GM23338 (cell line): ENCODE measurements at regions not wholly inside any gene's neighbourhood (a gene's known extent, or its start where the extent isn't known, plus 50 kb on each side); places are given as distances from the start of the nearest gene placed in this dataset.

Source experiments
- ATAC-seq: fragments of 200-7000 bp; cut with Tn5 transposase; 3 replicates; pipeline ENCODE4 v1.9.1; 2020
- DNase-seq: peaks from one replicate; pipeline ENCODE4 v3.0.0-alpha.2; 2015; ENCODE audit warnings: low spot score
- H2AFZ ChIP-seq: fragments of 200-600 bp; sonication (generic); 2 replicates; pipeline ENCODE4 v1.8.0; 2016; ENCODE audit warnings: antibody characterized with exemption, mild to moderate bottlenecking, moderate library complexity
- H3F3A ChIP-seq: fragments of 200-600 bp; sonication (generic); replicated peaks from 2 replicates; pipeline ENCODE4 v1.8.0; 2017; ENCODE audit warnings: antibody characterized with exemption, mixed run types, low read depth
- H3K27ac ChIP-seq: fragments of 200-600 bp; sonication (generic); 2 replicates; pipeline ENCODE4 v1.6.1; 2016; ENCODE audit warnings: low read depth
- H3K27me3 ChIP-seq: fragments of 200-600 bp; sonication (generic); 2 replicates; pipeline ENCODE4 v1.8.0; 2016; ENCODE audit warnings: mild to moderate bottlenecking, mixed run types, moderate library complexity; ENCODE audit not compliant: insufficient read depth
- H3K36me3 ChIP-seq: fragments of 200-600 bp; sonication (generic); 2 replicates; pipeline ENCODE4 v1.8.0; 2016; ENCODE audit warnings: mild to moderate bottlenecking; ENCODE audit not compliant: insufficient read depth
- H3K4me1 ChIP-seq: fragments of 200-600 bp; sonication (generic); 2 replicates; pipeline ENCODE4 v1.8.0; 2016; ENCODE audit warnings: mild to moderate bottlenecking, moderate library complexity; ENCODE audit not compliant: insufficient read depth
- H3K4me2 ChIP-seq: fragments of 200-600 bp; sonication (generic); 2 replicates; pipeline ENCODE4 v1.7.1; 2017; ENCODE audit warnings: mixed run types
- H3K4me3 ChIP-seq: fragments of 200-600 bp; sonication (generic); 2 replicates; pipeline ENCODE4 v1.6.1; 2016; ENCODE audit warnings: mixed run types
- H3K79me2 ChIP-seq: fragments of 200-600 bp; sonication (generic); replicated peaks from 2 replicates; pipeline ENCODE4 v1.8.0; 2017; ENCODE audit warnings: mild to moderate bottlenecking; ENCODE audit not compliant: insufficient read depth
- H3K9me2 ChIP-seq: fragments of 200-600 bp; sonication (generic); 2 replicates; pipeline ENCODE4 v1.8.0; 2017; ENCODE audit not compliant: insufficient read depth
- H4K20me1 ChIP-seq: fragments of 200-600 bp; sonication (generic); replicated peaks from 2 replicates; pipeline ENCODE4 v1.8.0; 2017; ENCODE audit warnings: mild to moderate bottlenecking; ENCODE audit not compliant: insufficient read depth
- H3K27ac Mint-ChIP-seq: 2 replicates; pipeline ENCODE4 v1.8.0; 2020; ENCODE audit warnings: inconsistent platforms, mild to moderate bottlenecking, moderate library complexity, mixed read lengths
- H3K27me3 Mint-ChIP-seq: 3 replicates; pipeline ENCODE4 v1.8.0; 2022; ENCODE audit warnings: low read depth, mild to moderate bottlenecking, moderate library complexity, mixed read lengths, inconsistent platforms; ENCODE audit not compliant: insufficient read depth, poor library complexity
- H3K36me3 Mint-ChIP-seq: 3 replicates; pipeline ENCODE4 v1.8.0; 2021; ENCODE audit warnings: low read depth, mild to moderate bottlenecking, inconsistent platforms, moderate library complexity, mixed read lengths
- H3K4me1 Mint-ChIP-seq: 3 replicates; pipeline ENCODE4 v1.8.0; 2020; ENCODE audit warnings: mild to moderate bottlenecking, inconsistent platforms, mixed read lengths
- H3K4me3 Mint-ChIP-seq: 3 replicates; pipeline ENCODE4 v1.8.0; 2021; ENCODE audit warnings: moderate library complexity, mild to moderate bottlenecking, inconsistent platforms, mixed read lengths
- H3K9me3 Mint-ChIP-seq: 3 replicates; pipeline ENCODE4 v1.8.0; 2020; ENCODE audit warnings: moderate library complexity, mild to moderate bottlenecking, inconsistent platforms, mixed read lengths
- CREB1 ChIP-seq: fragments of 250-450 bp; sonication (Bioruptor Pico); IDR thresholded peaks from 2 replicates; pipeline ENCODE4 v1.5.0; 2020; ENCODE audit warnings: low read depth, mild to moderate bottlenecking, moderate library complexity
- CTCF ChIP-seq, 2 experiments: fragments of 200-600 bp in 1 of 2; sonication (generic) in 1 of 2; conservative IDR thresholded peaks; 2 replicates each; pipeline versions ENCODE4 v1.5.1 to v1.6.1; 2016 to 2017; ENCODE audit warnings: antibody characterized with exemption in 2 of 2, low read depth in 2 of 2, mild to moderate bottlenecking in 2 of 2, moderate library complexity in 1 of 2
- ETS1 ChIP-seq: IDR thresholded peaks from 2 replicates; pipeline ENCODE4 v1.6.1; 2016; ENCODE audit warnings: antibody characterized with exemption
- EZH2 ChIP-seq: fragments of 200-600 bp; sonication (generic); IDR thresholded peaks from one replicate; pipeline ENCODE4 v1.8.0; 2017; ENCODE audit warnings: antibody characterized with exemption, mild to moderate bottlenecking, low read depth; ENCODE audit not compliant: unreplicated experiment
- EZH2phosphoT487 ChIP-seq: fragments of 200-600 bp; sonication (generic); IDR thresholded peaks from one replicate; pipeline ENCODE4 v1.8.1; 2018; ENCODE audit warnings: antibody characterized with exemption; ENCODE audit not compliant: unreplicated experiment
- JUNB ChIP-seq: IDR thresholded peaks from one replicate; pipeline ENCODE4 v1.6.1; 2016; ENCODE audit warnings: antibody characterized with exemption; ENCODE audit not compliant: unreplicated experiment
- NANOG ChIP-seq: IDR thresholded peaks from 2 replicates; pipeline ENCODE4 v1.6.1; 2016; ENCODE audit warnings: antibody characterized with exemption, borderline replicate concordance
- POLR2AphosphoS5 ChIP-seq: IDR thresholded peaks from 2 replicates; pipeline ENCODE4 v1.6.1; 2016; ENCODE audit warnings: antibody characterized with exemption, low read depth
- REST ChIP-seq: IDR thresholded peaks from one replicate; pipeline ENCODE4 v1.6.1; 2018; ENCODE audit warnings: antibody characterized with exemption; ENCODE audit not compliant: unreplicated experiment
- STAT1 ChIP-seq: IDR thresholded peaks from one replicate; pipeline ENCODE4 v1.6.1; 2016; ENCODE audit warnings: antibody characterized with exemption; ENCODE audit not compliant: unreplicated experiment
- ZNF114 ChIP-seq: fragments of 250-450 bp; sonication (Bioruptor Pico); IDR thresholded peaks from 2 replicates; pipeline ENCODE4 v1.5.0; 2020; ENCODE audit warnings: mild to moderate bottlenecking, moderate library complexity
- ZNF331 ChIP-seq: fragments of 250-450 bp; sonication (Bioruptor Pico); IDR thresholded peaks from 2 replicates; pipeline ENCODE4 v1.5.0; 2020; ENCODE audit warnings: low read depth, mild to moderate bottlenecking, moderate library complexity
- ZNF462 ChIP-seq: fragments of 250-450 bp; sonication (Bioruptor Pico); IDR thresholded peaks from 2 replicates; pipeline ENCODE4 v1.5.0; 2020; ENCODE audit warnings: mild to moderate bottlenecking, moderate library complexity

- Histone ChIP-seq H3K4me2 (no peak overlapping the region), H3K27ac (no peak overlapping the region), H3K36me3 (no peaks in the 10 kb centered on the region), H3K4me3 (no peak overlapping the region), H2AFZ (no peak overlapping the region), H3K9me2 (no peaks in the 10 kb centered on the region), H3F3A (no peaks in the 10 kb centered on the region), H3K4me1 (peaks cover 12% of the 10 kb centered on the region), H3K27me3 (no peaks in the 10 kb centered on the region), H4K20me1 (no peaks in the 10 kb centered on the region), H3K79me2 (no peaks in the 10 kb centered on the region)
- TF ChIP-seq ZNF331 (CRISPR knock-in tag): no peak
- no peak for TF ChIP-seq CTCF (conservative IDR thresholded peaks at IDR 0.05; ENCODE audit: low read depth in 2 of 2)
- no peak for TF ChIP-seq STAT1
- TF ChIP-seq NANOG: no peak
- no peak for TF ChIP-seq JUNB
- no peak for TF ChIP-seq ETS1
- TF ChIP-seq ZNF462 (CRISPR knock-in tag): no peak
- TF ChIP-seq POLR2AphosphoS5: no peak
- no peak for TF ChIP-seq EZH2
- no peak for TF ChIP-seq REST
- TF ChIP-seq ZNF114 (CRISPR knock-in tag): no peak
- no peak for TF ChIP-seq CREB1 (CRISPR knock-in tag)
- TF ChIP-seq EZH2phosphoT487: no peak
- DNase-seq (no peak), ATAC-seq (no peak)
- Mint-ChIP-seq H3K36me3 (no peaks in the 10 kb centered on the region), H3K4me3 (no peak overlapping the region), H3K27me3 (no peaks in the 10 kb centered on the region), H3K4me1 (peaks cover 19% of the 10 kb centered on the region), H3K27ac (peak overlapping the region; percentile 72; the same call in 1 of the 2 replicates), H3K9me3 (no peaks in the 10 kb centered on the region)
Measured at GRCh38 chr5:174459071-174459702, 265.2 kb upstream of the MSX2 start.
